ENCODE measurements at regions not wholly inside any gene's neighbourhood (a gene's known extent, or its start where the extent isn't known, plus 50 kb on each side); places are given as distances from the start of the nearest gene placed in this dataset.
"Not testable (repeated sequence)": the region's sequence is repeated elsewhere in the genome, so short reads cannot be mapped to it uniquely, and the experiment has no call there.

DNA sequence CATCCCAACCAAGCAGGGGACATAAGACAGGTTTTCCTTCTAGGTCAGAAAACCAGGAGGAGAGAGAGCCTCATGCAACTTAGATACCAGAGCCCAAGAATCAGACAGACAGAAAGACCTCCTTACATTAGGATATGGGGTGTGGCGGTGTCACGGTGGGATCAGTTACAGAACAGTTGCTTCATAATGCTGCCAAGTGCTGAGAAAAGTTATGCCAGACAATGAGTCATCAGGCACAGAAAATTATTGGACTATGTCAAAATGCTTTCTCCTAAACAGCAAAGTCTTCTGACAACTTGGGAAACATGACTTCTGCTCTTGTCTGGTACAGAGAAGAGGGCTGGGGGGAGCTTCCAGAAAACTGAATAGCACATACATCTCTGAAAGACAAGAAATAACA lies 1120.2 kb upstream of the TMPRSS15 start:
- no peaks in the 10 kb centered on the region for H3K4me1 ChIP-seq
- no peaks in the 10 kb centered on the region for H3K9me3 ChIP-seq
- DNase-seq (ENCODE audit: low spot score), result no peak
- TF ChIP-seq, protein P1, sequence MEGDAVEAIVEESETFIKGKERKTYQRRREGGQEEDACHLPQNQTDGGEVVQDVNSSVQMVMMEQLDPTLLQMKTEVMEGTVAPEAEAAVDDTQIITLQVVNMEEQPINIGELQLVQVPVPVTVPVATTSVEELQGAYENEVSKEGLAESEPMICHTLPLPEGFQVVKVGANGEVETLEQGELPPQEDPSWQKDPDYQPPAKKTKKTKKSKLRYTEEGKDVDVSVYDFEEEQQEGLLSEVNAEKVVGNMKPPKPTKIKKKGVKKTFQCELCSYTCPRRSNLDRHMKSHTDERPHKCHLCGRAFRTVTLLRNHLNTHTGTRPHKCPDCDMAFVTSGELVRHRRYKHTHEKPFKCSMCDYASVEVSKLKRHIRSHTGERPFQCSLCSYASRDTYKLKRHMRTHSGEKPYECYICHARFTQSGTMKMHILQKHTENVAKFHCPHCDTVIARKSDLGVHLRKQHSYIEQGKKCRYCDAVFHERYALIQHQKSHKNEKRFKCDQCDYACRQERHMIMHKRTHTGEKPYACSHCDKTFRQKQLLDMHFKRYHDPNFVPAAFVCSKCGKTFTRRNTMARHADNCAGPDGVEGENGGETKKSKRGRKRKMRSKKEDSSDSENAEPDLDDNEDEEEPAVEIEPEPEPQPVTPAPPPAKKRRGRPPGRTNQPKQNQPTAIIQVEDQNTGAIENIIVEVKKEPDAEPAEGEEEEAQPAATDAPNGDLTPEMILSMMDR (IDR thresholded peaks at IDR 0.05), result no peak
- H3K27ac ChIP-seq, result no peak overlapping the region
- H3K27me3 ChIP-seq, result no peaks in the 10 kb centered on the region
- H3K36me3 ChIP-seq, result no peaks in the 10 kb centered on the region
- no peak overlapping the region for H3K4me3 ChIP-seq

DNA sequence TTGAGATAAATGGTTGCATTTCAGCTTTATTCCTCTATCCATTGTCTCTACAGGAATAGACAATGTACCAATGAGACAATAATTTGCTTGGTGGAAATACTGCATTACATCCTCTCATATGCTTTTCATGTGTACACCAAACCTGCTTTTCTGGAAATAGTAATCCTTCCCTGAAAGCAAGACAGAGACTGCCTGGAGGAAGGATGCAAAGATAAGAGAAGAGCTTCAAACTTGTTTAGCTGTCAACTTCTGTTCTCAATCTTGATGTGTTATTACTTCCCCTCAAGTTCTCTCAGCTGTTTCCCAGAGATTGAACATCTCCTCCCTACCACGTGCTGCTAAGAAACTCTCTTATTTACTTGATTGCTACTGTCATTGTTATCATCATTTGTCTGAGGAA lies 1125.4 kb upstream of the TMPRSS15 start:
- no peaks in the 10 kb centered on the region for H3K27me3 ChIP-seq
- no peaks in the 10 kb centered on the region for H3K4me1 ChIP-seq
- H3K9me3 ChIP-seq, result no peaks in the 10 kb centered on the region
- no peak for DNase-seq (ENCODE audit: low spot score)
- no peaks in the 10 kb centered on the region for H3K36me3 ChIP-seq
- no peak overlapping the region for H3K27ac ChIP-seq
- H3K4me3 ChIP-seq, result no peak overlapping the region
- TF ChIP-seq, protein P1 (IDR thresholded peaks at IDR 0.05), result no peak

DNA sequence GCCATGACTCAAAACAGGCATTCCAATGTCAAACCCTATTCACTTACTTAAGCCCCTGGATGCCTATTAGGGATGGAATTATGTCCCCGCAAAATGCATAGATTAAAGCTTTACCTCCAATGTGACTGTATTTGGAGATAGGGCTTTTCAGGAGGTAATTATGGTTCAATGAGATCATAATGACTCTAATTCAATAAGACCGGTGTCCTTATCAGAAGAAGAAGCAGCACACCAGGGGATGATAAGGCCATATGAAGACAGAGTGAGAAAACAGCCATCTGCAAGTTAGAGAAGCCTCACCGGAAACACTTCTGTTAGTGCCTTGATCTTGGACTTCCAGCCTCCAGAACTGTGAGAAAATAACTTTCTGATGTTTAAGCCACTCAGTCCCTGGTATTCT lies 1131.8 kb upstream of the TMPRSS15 start:
- no peaks in the 10 kb centered on the region for H3K27me3 ChIP-seq
- no peak for DNase-seq (ENCODE audit: low spot score)
- no peaks in the 10 kb centered on the region for H3K4me1 ChIP-seq
- no peaks in the 10 kb centered on the region for H3K36me3 ChIP-seq
- TF ChIP-seq, protein P1 (IDR thresholded peaks at IDR 0.05), result no peak
- no peaks in the 10 kb centered on the region for H3K9me3 ChIP-seq
- H3K27ac ChIP-seq, result no peak overlapping the region
- no peak overlapping the region for H3K4me3 ChIP-seq

DNA sequence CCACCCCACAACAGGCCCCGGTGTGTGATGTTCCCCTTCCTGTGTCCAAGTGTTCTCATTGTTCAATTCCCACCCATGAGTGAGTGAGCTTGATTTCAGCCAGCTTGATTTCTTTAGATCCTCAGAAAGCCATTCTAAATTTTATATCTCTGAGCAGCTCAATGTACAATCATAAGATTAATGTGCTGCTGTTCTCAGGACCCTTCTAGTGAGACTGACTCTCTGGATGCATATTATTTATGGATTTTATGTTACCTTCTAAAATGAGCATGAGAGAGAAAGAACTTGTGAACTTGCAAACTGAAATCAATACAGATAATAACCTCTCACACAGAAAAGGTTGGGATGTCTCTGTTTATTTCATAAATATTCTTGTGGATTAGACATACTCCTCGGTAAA lies 1133.5 kb upstream of the TMPRSS15 start:
- DNase-seq (ENCODE audit: low spot score), result no peak
- Histone ChIP-seq H3K4me1 (no peaks in the 10 kb centered on the region), H3K27me3 (no peaks in the 10 kb centered on the region), H3K4me3 (no peak overlapping the region), H3K36me3 (no peaks in the 10 kb centered on the region), H3K27ac (no peak overlapping the region), H3K9me3 (no peaks in the 10 kb centered on the region)
- TF ChIP-seq, protein P1 (IDR thresholded peaks at IDR 0.05), result no peak

DNA sequence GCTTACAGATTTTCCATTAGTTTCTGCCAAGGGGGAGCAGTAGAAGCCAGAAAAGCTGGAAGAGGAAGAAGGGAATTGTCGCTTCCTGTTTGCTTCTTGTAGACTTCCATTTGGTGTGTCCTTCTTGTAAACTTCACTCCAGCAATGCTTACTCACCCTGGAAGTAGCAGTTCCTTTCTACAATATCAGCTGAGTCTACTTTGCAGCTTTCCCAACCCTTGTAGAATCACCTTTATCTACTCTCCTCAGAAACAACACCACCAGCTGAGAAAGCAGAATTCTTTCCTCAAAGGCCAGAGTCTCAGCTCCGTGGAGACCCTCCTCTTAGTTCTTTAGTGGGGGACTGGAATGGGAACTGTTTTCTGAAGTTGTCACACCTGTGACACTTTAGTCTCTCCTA lies 1136.7 kb upstream of the TMPRSS15 start:
- no peak overlapping the region for H3K27ac ChIP-seq
- no peaks in the 10 kb centered on the region for H3K4me1 ChIP-seq
- H3K27me3 ChIP-seq, result no peaks in the 10 kb centered on the region
- TF ChIP-seq, protein P1 (IDR thresholded peaks at IDR 0.05), result no peak
- no peaks in the 10 kb centered on the region for H3K36me3 ChIP-seq
- no peak overlapping the region for H3K4me3 ChIP-seq
- no peaks in the 10 kb centered on the region for H3K9me3 ChIP-seq
- DNase-seq (ENCODE audit: low spot score), result no peak

DNA sequence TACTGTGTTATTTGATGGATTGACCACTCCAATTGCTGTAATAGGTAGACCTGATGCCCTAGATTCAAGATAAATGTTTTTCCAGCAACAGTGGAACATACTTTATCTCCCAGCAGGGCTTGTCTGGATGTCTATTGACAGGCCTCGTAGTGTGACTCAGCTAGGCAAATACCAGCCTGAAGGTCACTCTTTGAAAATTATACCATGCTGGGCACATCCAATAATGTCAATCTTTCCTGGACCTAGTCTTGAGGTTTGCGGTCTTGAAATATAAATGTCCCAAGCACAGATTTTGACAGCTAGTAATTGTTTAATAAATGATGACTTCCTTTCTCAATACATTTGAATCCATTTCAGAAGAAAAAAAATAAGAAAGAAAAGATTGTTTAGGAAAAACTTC lies 1138.0 kb upstream of the TMPRSS15 start:
- Histone ChIP-seq H3K36me3 (no peaks in the 10 kb centered on the region), H3K27ac (no peak overlapping the region), H3K27me3 (no peaks in the 10 kb centered on the region), H3K4me3 (no peak overlapping the region), H3K4me1 (no peaks in the 10 kb centered on the region), H3K9me3 (no peaks in the 10 kb centered on the region)
- TF ChIP-seq, protein P1 (IDR thresholded peaks at IDR 0.05), result no peak
- DNase-seq (ENCODE audit: low spot score), result no peak

DNA sequence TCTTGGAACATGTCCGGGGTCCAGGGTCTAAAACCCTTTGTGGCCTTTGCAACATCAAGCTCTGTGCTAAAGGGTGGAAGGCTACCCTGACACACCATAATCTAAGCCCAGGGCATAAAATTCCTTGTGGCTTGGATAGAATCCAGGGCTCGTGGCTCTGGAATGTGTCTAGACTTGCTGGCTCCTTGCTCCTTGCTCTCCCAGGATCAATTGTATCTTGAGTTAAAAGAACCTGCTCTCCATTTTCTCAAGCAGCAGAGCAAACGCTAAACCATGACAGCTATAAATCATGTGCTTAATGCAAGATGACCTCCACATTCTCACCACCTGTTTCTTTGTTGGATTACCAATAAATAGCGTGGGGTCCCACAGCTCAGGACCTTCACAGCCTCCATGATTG lies 1140.9 kb upstream of the TMPRSS15 start:
- H3K27ac ChIP-seq; H3K9me3 ChIP-seq; H3K27me3 ChIP-seq; DNase-seq (ENCODE audit: low spot score); H3K4me1 ChIP-seq; H3K36me3 ChIP-seq; H3K4me3 ChIP-seq: not testable (repeated sequence)

Data from right atrium auricular region (tissue), 2 donors.